ENCODE measurements at regions not wholly inside any gene's neighbourhood (a gene's known extent, or its start where the extent isn't known, plus 50 kb on each side); places are given as distances from the start of the nearest gene placed in this dataset.

DNA sequence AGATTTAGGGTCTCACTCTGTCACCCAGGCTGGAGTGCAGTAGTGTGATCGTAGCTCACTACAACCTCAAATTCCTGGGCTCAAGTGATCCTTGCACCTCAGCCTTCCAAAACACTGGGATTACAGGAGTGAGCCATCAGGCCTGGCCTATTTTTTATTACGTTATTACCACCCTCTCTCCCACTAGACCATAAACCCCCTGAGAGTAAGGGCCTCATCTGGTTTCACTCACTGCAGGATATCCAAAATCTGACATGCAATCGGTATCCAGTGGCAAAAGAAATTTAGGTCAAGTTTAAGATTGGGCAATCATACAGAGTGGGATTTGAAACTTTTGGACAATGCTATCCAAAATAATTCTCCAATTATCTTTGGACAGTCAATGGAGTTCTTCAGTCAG is 117.0 kb upstream of the NEBL start:
- TF ChIP-seq ZNF274 (IDR thresholded peaks at IDR 0.05; ENCODE audit: low read depth, low read length): no peak
- no peak for TF ChIP-seq SUZ12 (IDR thresholded peaks at IDR 0.05; ENCODE audit: extremely low read depth, insufficient read depth, insufficient read length)

Measured in NT2/D1 (cell line).